Endometrium (tissue), 2 donors: ENCODE measurements at regions not wholly inside any gene's neighbourhood (a gene's known extent, or its start where the extent isn't known, plus 50 kb on each side); places are given as distances from the start of the nearest gene placed in this dataset.

Experiments used
- FAIRE-seq: peaks from 2 replicates; lab custom pipeline; 2012; peaks lifted over from hg19 to GRCh38; lab: Jason Lieb, UNC
- donor health status: control.
- donor health status: control.

- FAIRE-seq: no peak
Observed at GRCh38 chr10:117673230-117674010, 130.9 kb downstream of the EMX2 start.

GRCh38 chr10:117674201-117674600 lies 131.7 kb downstream of the EMX2 start:
- no peak for FAIRE-seq

GRCh38 chr10:117674646-117675045 lies 132.1 kb downstream of the EMX2 start:
- no peak for FAIRE-seq

GRCh38 chr10:117675514-117676055 lies 133.0 kb downstream of the EMX2 start:
- no peak for FAIRE-seq

- no peak for FAIRE-seq
Observed at GRCh38 chr10:117677239-117677638, 134.7 kb downstream of the EMX2 start.

GRCh38 chr10:117677890-117678500 lies 135.4 kb downstream of the EMX2 start:
- no peak for FAIRE-seq

GRCh38 chr10:117680601-117681000 lies 138.1 kb downstream of the EMX2 start:
- FAIRE-seq: no peak

GRCh38 chr10:117681104-117681503 lies 138.6 kb downstream of the EMX2 start:
- no peak for FAIRE-seq

- no peak for FAIRE-seq
Observed at GRCh38 chr10:117684046-117684610, 141.6 kb downstream of the EMX2 start.

GRCh38 chr10:117684672-117685211 lies 142.2 kb downstream of the EMX2 start:
- FAIRE-seq: no peak

- FAIRE-seq: no peak
Observed at GRCh38 chr10:117685431-117685830, 142.9 kb downstream of the EMX2 start.

- no peak for FAIRE-seq
Observed at GRCh38 chr10:117686606-117687005, 144.1 kb downstream of the EMX2 start.

GRCh38 chr10:117688358-117688757 lies 145.8 kb downstream of the EMX2 start:
- no peak for FAIRE-seq

GRCh38 chr10:117689566-117689965 lies 147.0 kb downstream of the EMX2 start:
- no peak for FAIRE-seq

GRCh38 chr10:117690359-117690758 lies 147.8 kb downstream of the EMX2 start:
- FAIRE-seq: no peak

GRCh38 chr10:117694190-117694589 lies 151.6 kb downstream of the EMX2 start:
- FAIRE-seq: no peak

GRCh38 chr10:117697402-117697801 lies 154.9 kb downstream of the EMX2 start:
- FAIRE-seq: no peak

- no peak for FAIRE-seq
Observed at GRCh38 chr10:117698809-117699208, 156.3 kb downstream of the EMX2 start.

GRCh38 chr10:117699436-117700075 lies 157.0 kb downstream of the EMX2 start:
- no peak for FAIRE-seq

- no peak for FAIRE-seq
Observed at GRCh38 chr10:117710181-117710798, 167.7 kb downstream of the EMX2 start.

GRCh38 chr10:117716889-117717288 lies 174.3 kb downstream of the EMX2 start:
- no peak for FAIRE-seq
